ENCODE measurements at regions not wholly inside any gene's neighbourhood (a gene's known extent, or its start where the extent isn't known, plus 50 kb on each side); places are given as distances from the start of the nearest gene placed in this dataset.

DNA sequence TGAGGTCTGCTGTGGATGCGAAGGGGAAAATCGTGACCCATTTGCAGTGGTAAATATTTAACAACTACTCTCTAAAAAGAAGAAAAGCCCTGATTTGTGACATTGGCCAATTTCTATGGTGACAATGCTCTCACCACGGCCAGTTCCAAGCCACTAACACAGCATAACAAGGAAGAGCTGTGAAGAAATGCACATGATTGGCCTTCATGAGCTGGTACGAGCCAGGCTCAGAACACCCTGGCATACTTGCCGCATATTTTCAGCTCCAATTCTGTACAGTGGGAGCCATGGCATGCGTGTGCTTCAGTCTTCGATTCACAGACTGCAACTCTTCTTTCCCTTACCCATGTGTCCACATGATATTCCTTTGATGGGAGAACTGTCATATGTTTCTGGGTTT, 363.9 kb upstream of the CDH5 start:
- intact Hi-C loops (cut with micrococcal nuclease) (no loop called here), in situ Hi-C loops (cut with MboI; ENCODE audit: low sequenced_read_pairs) (no loop called here), dilution Hi-C loops (cut with HindIII; ENCODE audit: low sequenced_read_pairs, unreplicated experiment) (no loop called here)
- Histone ChIP-seq H3K9ac (ENCODE audit: low read depth, low read length) (no peak overlapping the region), H2BK5ac (ENCODE audit: low read depth, low read length, poor library complexity, severe bottlenecking) (no peak overlapping the region), H2AFZ (replicated peaks; ENCODE audit: low read length, poor library complexity) (no peak overlapping the region), H2BK15ac (ENCODE audit: low read depth, low read length) (no peak overlapping the region), H2AK9ac (replicated peaks; ENCODE audit: low read depth, low read length, poor library complexity) (no peak overlapping the region), H3K18ac (ENCODE audit: low read depth, low read length) (0 out of 2 replicates have a peak overlapping the region, but pooled peaks have one; percentile 21), H3K4ac (ENCODE audit: low read depth, low read length) (peak overlapping the region; percentile 16; the same call in 1 of the 2 replicates), H3K27me3 (ENCODE audit: control insufficient read depth, insufficient read depth, low read length) (peaks cover 2% of the 10 kb centered on the region; the same call in 1 of the 2 replicates), H4K5ac (ENCODE audit: low read depth, low read length) (no peak overlapping the region), H3K23ac (ENCODE audit: low read depth, low read length) (no peak overlapping the region), H3K4me1 (ENCODE audit: control insufficient read depth, insufficient read depth, low read length) (peaks cover 27% of the 10 kb centered on the region), H2AK5ac (ENCODE audit: low read depth, low read length) (peak overlapping the region; percentile 28; the same call in 1 of the 2 replicates), H3K79me1 (ENCODE audit: low read depth in 1 of 2, low read length in 2 of 2) (no peaks in the 10 kb centered on the region), H3K4me3 (ENCODE audit: insufficient read depth, low read depth, low read length) (no peak overlapping the region), H3K36me3 (ENCODE audit: control insufficient read depth, insufficient read depth, low read length) (no peaks in the 10 kb centered on the region), H4K91ac (ENCODE audit: insufficient read depth, low read depth, low read length) (no peak overlapping the region), H3K9me3 (ENCODE audit: control insufficient read depth, insufficient read depth, low read length) (no peaks in the 10 kb centered on the region), H3K56ac (ENCODE audit: extremely low read depth, insufficient read depth, low read length) (no peak overlapping the region), H3K14ac (replicated peaks; ENCODE audit: low read depth, low read length) (no peak overlapping the region), H2BK20ac (ENCODE audit: low read depth, low read length) (peak overlapping the region; percentile 59; the same call in 1 of the 2 replicates), H3K4me2 (ENCODE audit: low read depth, low read length) (no peak overlapping the region), H3K27ac (ENCODE audit: insufficient read depth, low read length) (peak overlapping the region; percentile 62; the same call in 1 of the 2 replicates), H4K20me1 (ENCODE audit: insufficient read depth, low read length) (no peaks in the 10 kb centered on the region), H4K8ac (ENCODE audit: low read depth in 2 of 2, low read length in 2 of 2) (no peak overlapping the region), H3K9me1 (ENCODE audit: insufficient read depth, low read length) (peaks cover 19% of the 10 kb centered on the region), H2BK120ac (ENCODE audit: low read depth, low read length) (no peak overlapping the region)
- ChIA-PET CTCF (interaction anchor here (1.1 kb wide), 1 partner anchor 21 kb away, joined by 3 read pairs; no protein-coding TSS in a partner anchor), POLR2A (ENCODE audit: unreplicated experiment) (no interaction called here)
- WGBS, 2 experiments (ENCODE audit: extremely low coverage in 2 of 2, insufficient read length in 1 of 2): no CpG with 5 or more reads among the region's 7 CpGs
- DNase-seq: no peak
- ATAC-seq (ENCODE audit: low read depth): no peak
- TF ChIP-seq CHD1 (IDR thresholded peaks at IDR 0.05; ENCODE audit: low read depth, low read length) (no peak), MXI1 (IDR thresholded peaks at IDR 0.05; ENCODE audit: borderline replicate concordance, low read depth, low read length) (no peak), BHLHE40 (IDR thresholded peaks at IDR 0.05; ENCODE audit: low read depth, low read length) (no peak), CEBPB (IDR thresholded peaks at IDR 0.05; ENCODE audit: low read depth, low read length) (no peak), FOS (IDR thresholded peaks at IDR 0.05; ENCODE audit: low read depth, low read length) (no peak), RAD21 (IDR thresholded peaks at IDR 0.05; ENCODE audit: low read length) (no peak), POLR2A (IDR thresholded peaks at IDR 0.05; ENCODE audit: low read depth, low read length) (no peak), NFE2L2 (IDR thresholded peaks at IDR 0.05; ENCODE audit: low read depth, low read length) (no peak), SMC3 (IDR thresholded peaks at IDR 0.05; ENCODE audit: low read depth, low read length) (no peak), RFX5 (IDR thresholded peaks at IDR 0.05; ENCODE audit: low read depth, low read length) (no peak), RCOR1 (IDR thresholded peaks at IDR 0.05; ENCODE audit: insufficient replicate concordance, low read length) (no peak)
- TF ChIP-seq, protein P1, sequence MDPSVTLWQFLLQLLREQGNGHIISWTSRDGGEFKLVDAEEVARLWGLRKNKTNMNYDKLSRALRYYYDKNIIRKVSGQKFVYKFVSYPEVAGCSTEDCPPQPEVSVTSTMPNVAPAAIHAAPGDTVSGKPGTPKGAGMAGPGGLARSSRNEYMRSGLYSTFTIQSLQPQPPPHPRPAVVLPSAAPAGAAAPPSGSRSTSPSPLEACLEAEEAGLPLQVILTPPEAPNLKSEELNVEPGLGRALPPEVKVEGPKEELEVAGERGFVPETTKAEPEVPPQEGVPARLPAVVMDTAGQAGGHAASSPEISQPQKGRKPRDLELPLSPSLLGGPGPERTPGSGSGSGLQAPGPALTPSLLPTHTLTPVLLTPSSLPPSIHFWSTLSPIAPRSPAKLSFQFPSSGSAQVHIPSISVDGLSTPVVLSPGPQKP (IDR thresholded peaks at IDR 0.05; ENCODE audit: borderline replicate concordance, low read depth, low read length): no peak
- TF ChIP-seq, protein P2, sequence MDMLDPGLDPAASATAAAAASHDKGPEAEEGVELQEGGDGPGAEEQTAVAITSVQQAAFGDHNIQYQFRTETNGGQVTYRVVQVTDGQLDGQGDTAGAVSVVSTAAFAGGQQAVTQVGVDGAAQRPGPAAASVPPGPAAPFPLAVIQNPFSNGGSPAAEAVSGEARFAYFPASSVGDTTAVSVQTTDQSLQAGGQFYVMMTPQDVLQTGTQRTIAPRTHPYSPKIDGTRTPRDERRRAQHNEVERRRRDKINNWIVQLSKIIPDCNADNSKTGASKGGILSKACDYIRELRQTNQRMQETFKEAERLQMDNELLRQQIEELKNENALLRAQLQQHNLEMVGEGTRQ (IDR thresholded peaks at IDR 0.05; ENCODE audit: low read depth, low read length): no peak
- TF ChIP-seq, protein P3, sequence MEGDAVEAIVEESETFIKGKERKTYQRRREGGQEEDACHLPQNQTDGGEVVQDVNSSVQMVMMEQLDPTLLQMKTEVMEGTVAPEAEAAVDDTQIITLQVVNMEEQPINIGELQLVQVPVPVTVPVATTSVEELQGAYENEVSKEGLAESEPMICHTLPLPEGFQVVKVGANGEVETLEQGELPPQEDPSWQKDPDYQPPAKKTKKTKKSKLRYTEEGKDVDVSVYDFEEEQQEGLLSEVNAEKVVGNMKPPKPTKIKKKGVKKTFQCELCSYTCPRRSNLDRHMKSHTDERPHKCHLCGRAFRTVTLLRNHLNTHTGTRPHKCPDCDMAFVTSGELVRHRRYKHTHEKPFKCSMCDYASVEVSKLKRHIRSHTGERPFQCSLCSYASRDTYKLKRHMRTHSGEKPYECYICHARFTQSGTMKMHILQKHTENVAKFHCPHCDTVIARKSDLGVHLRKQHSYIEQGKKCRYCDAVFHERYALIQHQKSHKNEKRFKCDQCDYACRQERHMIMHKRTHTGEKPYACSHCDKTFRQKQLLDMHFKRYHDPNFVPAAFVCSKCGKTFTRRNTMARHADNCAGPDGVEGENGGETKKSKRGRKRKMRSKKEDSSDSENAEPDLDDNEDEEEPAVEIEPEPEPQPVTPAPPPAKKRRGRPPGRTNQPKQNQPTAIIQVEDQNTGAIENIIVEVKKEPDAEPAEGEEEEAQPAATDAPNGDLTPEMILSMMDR (conservative IDR thresholded peaks at IDR 0.05; ENCODE audit: low read depth, low read length): no peak
- no TSS peak for BruUV-seq (replicated peaks)
